ENCODE measurements at regions not wholly inside any gene's neighbourhood (a gene's known extent, or its start where the extent isn't known, plus 50 kb on each side); places are given as distances from the start of the nearest gene placed in this dataset.

DNA sequence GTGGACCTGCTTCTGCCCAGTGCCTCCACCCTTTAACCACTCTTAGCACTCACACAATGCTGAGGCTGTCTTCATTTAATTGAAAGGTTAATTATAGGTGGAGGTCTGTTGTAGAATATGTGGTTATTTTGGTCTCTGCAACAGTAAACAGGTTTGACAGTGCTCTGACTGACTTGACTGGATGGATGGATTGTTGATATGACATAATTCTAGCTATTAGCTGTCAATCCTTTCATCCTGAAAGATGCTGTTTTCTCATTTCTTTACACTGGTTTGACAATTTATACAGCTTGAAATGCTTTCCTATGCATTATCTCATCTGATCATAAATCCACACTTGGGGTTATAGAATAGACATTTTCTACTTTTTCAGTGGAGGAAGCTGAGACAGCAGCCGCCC is 210.7 kb downstream of the CDH26 start:
- H3K9me3 ChIP-seq (replicated peaks; ENCODE audit: insufficient read depth, low read length), result no peaks in the 10 kb centered on the region
- H3F3A ChIP-seq (ENCODE audit: insufficient read depth, low read length), result no peaks in the 10 kb centered on the region
- no peak overlapping the region for H3K4me3 ChIP-seq (ENCODE audit: low read length)
- H4K20me1 ChIP-seq (ENCODE audit: insufficient read depth, low read length), result no peaks in the 10 kb centered on the region
- H2AFZ ChIP-seq (ENCODE audit: low read length), result no peak overlapping the region
- H3K27ac ChIP-seq (ENCODE audit: low read length), result no peak overlapping the region
- no peaks in the 10 kb centered on the region for H3K79me2 ChIP-seq (ENCODE audit: low read length)
- TF ChIP-seq EZH2 (optimal IDR thresholded peaks at IDR 0.05; ENCODE audit: low read depth, low read length) (no peak), EZH2phosphoT487 (IDR thresholded peaks at IDR 0.05; ENCODE audit: low read length) (no peak)
- TF ChIP-seq, protein P1, sequence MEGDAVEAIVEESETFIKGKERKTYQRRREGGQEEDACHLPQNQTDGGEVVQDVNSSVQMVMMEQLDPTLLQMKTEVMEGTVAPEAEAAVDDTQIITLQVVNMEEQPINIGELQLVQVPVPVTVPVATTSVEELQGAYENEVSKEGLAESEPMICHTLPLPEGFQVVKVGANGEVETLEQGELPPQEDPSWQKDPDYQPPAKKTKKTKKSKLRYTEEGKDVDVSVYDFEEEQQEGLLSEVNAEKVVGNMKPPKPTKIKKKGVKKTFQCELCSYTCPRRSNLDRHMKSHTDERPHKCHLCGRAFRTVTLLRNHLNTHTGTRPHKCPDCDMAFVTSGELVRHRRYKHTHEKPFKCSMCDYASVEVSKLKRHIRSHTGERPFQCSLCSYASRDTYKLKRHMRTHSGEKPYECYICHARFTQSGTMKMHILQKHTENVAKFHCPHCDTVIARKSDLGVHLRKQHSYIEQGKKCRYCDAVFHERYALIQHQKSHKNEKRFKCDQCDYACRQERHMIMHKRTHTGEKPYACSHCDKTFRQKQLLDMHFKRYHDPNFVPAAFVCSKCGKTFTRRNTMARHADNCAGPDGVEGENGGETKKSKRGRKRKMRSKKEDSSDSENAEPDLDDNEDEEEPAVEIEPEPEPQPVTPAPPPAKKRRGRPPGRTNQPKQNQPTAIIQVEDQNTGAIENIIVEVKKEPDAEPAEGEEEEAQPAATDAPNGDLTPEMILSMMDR (IDR thresholded peaks at IDR 0.05; ENCODE audit: low read length), result no peak
- no peak overlapping the region for H3K4me2 ChIP-seq (ENCODE audit: low read depth, low read length)
- no peaks in the 10 kb centered on the region for H3K36me3 ChIP-seq (replicated peaks; ENCODE audit: insufficient read depth, low read length)
- no peaks in the 10 kb centered on the region for H3K27me3 ChIP-seq (replicated peaks; ENCODE audit: insufficient read depth, low read length)
- H3K4me1 ChIP-seq (ENCODE audit: low read length), result no peaks in the 10 kb centered on the region
- DNase-seq, result no peak
- no peak overlapping the region for H3K9ac ChIP-seq (ENCODE audit: low read length)
- no peaks in the 10 kb centered on the region for H3K9me2 ChIP-seq (replicated peaks; ENCODE audit: insufficient read depth, low read length)

DNA sequence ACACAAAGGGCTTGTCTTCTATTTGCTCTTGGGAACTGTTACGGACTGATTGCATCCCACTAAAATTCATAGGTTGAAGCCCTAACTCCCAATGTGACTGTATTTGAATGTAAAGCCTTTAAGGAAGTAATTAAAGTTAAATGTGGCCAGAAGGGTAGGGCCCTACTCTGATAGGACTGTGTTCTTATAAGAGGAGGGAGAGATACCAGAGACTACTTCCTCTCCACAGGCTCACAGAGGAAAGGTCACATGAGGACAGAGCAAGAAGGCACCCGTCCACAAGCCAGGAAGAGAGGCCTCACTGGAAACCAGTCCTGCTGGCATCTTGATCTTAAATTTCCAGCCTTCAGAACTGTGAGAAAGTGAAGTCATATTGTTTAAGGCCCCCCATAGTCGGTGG is 211.9 kb downstream of the CDH26 start:
- no peaks in the 10 kb centered on the region for H3K79me2 ChIP-seq (ENCODE audit: low read length)
- no peaks in the 10 kb centered on the region for H3K36me3 ChIP-seq (replicated peaks; ENCODE audit: insufficient read depth, low read length)
- no peak overlapping the region for H3K9ac ChIP-seq (ENCODE audit: low read length)
- no peaks in the 10 kb centered on the region for H3K4me1 ChIP-seq (ENCODE audit: low read length)
- no peak overlapping the region for H2AFZ ChIP-seq (ENCODE audit: low read length)
- DNase-seq, result no peak
- no peak overlapping the region for H3K4me2 ChIP-seq (ENCODE audit: low read depth, low read length)
- H3K27me3 ChIP-seq (replicated peaks; ENCODE audit: insufficient read depth, low read length), result no peaks in the 10 kb centered on the region
- no peak overlapping the region for H3K4me3 ChIP-seq (ENCODE audit: low read length)
- H3F3A ChIP-seq (ENCODE audit: insufficient read depth, low read length), result no peaks in the 10 kb centered on the region
- no peak overlapping the region for H3K27ac ChIP-seq (ENCODE audit: low read length)
- no peaks in the 10 kb centered on the region for H3K9me2 ChIP-seq (replicated peaks; ENCODE audit: insufficient read depth, low read length)
- no peaks in the 10 kb centered on the region for H4K20me1 ChIP-seq (ENCODE audit: insufficient read depth, low read length)
- no peaks in the 10 kb centered on the region for H3K9me3 ChIP-seq (replicated peaks; ENCODE audit: insufficient read depth, low read length)
- TF ChIP-seq EZH2 (optimal IDR thresholded peaks at IDR 0.05; ENCODE audit: low read depth, low read length), result no peak
- TF ChIP-seq EZH2phosphoT487 (IDR thresholded peaks at IDR 0.05; ENCODE audit: low read length), result no peak
- TF ChIP-seq, protein P1 (IDR thresholded peaks at IDR 0.05; ENCODE audit: low read length), result no peak

DNA sequence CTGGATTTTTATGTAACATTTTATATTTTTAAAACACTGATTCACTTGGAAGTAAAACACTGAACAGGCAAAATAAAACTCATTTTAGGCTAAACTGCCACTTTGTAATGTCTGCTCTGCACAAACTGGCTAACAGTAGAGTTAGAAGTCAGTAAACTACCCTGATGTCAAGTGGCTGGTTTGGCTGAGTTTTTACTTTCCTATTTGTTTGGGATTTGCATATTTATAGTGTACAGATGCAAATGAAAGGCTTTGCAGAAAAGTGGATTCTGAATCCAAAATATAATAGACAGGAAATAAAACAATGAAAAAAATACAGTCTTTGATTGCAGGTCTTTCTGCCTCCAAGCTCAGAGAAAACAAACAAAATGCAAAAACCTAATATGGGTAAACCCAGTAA is 213.1 kb downstream of the CDH26 start:
- no peak overlapping the region for H3K4me3 ChIP-seq (ENCODE audit: low read length)
- H3K9me3 ChIP-seq (replicated peaks; ENCODE audit: insufficient read depth, low read length), result no peaks in the 10 kb centered on the region
- no peak overlapping the region for H3K4me2 ChIP-seq (ENCODE audit: low read depth, low read length)
- peaks cover 1% of the 10 kb centered on the region for H3K4me1 ChIP-seq (ENCODE audit: low read length)
- H3K9ac ChIP-seq (ENCODE audit: low read length), result no peak overlapping the region
- no peak overlapping the region for H2AFZ ChIP-seq (ENCODE audit: low read length)
- DNase-seq, result no peak
- TF ChIP-seq EZH2phosphoT487 (IDR thresholded peaks at IDR 0.05; ENCODE audit: low read length) (no peak), EZH2 (optimal IDR thresholded peaks at IDR 0.05; ENCODE audit: low read depth, low read length) (no peak)
- TF ChIP-seq, protein P1 (IDR thresholded peaks at IDR 0.05; ENCODE audit: low read length), result no peak
- H3K36me3 ChIP-seq (replicated peaks; ENCODE audit: insufficient read depth, low read length), result no peaks in the 10 kb centered on the region
- H3K9me2 ChIP-seq (replicated peaks; ENCODE audit: insufficient read depth, low read length), result no peaks in the 10 kb centered on the region
- H4K20me1 ChIP-seq (ENCODE audit: insufficient read depth, low read length), result no peaks in the 10 kb centered on the region
- H3K27ac ChIP-seq (ENCODE audit: low read length), result no peak overlapping the region
- H3K27me3 ChIP-seq (replicated peaks; ENCODE audit: insufficient read depth, low read length), result no peaks in the 10 kb centered on the region
- H3K79me2 ChIP-seq (ENCODE audit: low read length), result no peaks in the 10 kb centered on the region
- H3F3A ChIP-seq (ENCODE audit: insufficient read depth, low read length), result no peaks in the 10 kb centered on the region
